Tongue (tissue), 1 donor: ENCODE measurements at regions not wholly inside any gene's neighbourhood (a gene's known extent, or its start where the extent isn't known, plus 50 kb on each side); places are given as distances from the start of the nearest gene placed in this dataset.
A peak's percentile ranks its signal among the peaks of the same experiment; 100 is the strongest.
"Not testable (repeated sequence)": the region's sequence is repeated elsewhere in the genome, so short reads cannot be mapped to it uniquely, and the experiment has no call there.

Source experiments
- DNase-seq: peaks from one replicate; pipeline ENCODE4 v3.0.0-alpha.2; 2015

- DNase-seq: not testable (repeated sequence)
These were observed 62.8 kb downstream of the RPS24 start for GRCh38 chr10:78096486-78096885.

- not testable (repeated sequence) for DNase-seq
These were observed 68.9 kb downstream of the RPS24 start for GRCh38 chr10:78102593-78102992.

- no peak for DNase-seq
These were observed 75.5 kb downstream of the RPS24 start for GRCh38 chr10:78109210-78109609.

GRCh38 chr10:78115135-78115853 lies 81.6 kb downstream of the RPS24 start:
- no peak for DNase-seq

- DNase-seq: no peak
These were observed 82.7 kb downstream of the RPS24 start for GRCh38 chr10:78116361-78116760.

GRCh38 chr10:78118591-78118990 lies 84.9 kb downstream of the RPS24 start:
- DNase-seq: no peak

- DNase-seq: no peak
These were observed 88.1 kb downstream of the RPS24 start for GRCh38 chr10:78121801-78122200.

- DNase-seq: no peak
These were observed 90.5 kb downstream of the RPS24 start for GRCh38 chr10:78124167-78124566.

- no peak for DNase-seq
These were observed 95.5 kb downstream of the RPS24 start for GRCh38 chr10:78129211-78129610.

- DNase-seq: no peak
These were observed 97.5 kb downstream of the RPS24 start for GRCh38 chr10:78130966-78131710.

- no peak for DNase-seq
These were observed 101.2 kb downstream of the RPS24 start for GRCh38 chr10:78134773-78135306.

- DNase-seq: no peak
These were observed 103.5 kb downstream of the RPS24 start for GRCh38 chr10:78137147-78137546.

GRCh38 chr10:78139341-78139740 lies 105.7 kb downstream of the RPS24 start:
- peak; percentile 80 for DNase-seq

- DNase-seq: peak; percentile 84
These were observed 106.5 kb downstream of the RPS24 start for GRCh38 chr10:78140066-78140630.

- no peak for DNase-seq
These were observed 109.9 kb downstream of the RPS24 start for GRCh38 chr10:78143576-78143975.

- no peak for DNase-seq
These were observed 112.5 kb downstream of the RPS24 start for GRCh38 chr10:78146200-78146599.

GRCh38 chr10:78147202-78147601 lies 113.5 kb downstream of the RPS24 start:
- DNase-seq: no peak

- peak; percentile 56 for DNase-seq
These were observed 114.7 kb downstream of the RPS24 start for GRCh38 chr10:78148216-78148960.

- DNase-seq: peak; percentile 37
These were observed 115.4 kb downstream of the RPS24 start for GRCh38 chr10:78148961-78149612.

- DNase-seq: no peak
These were observed 117.1 kb downstream of the RPS24 start for GRCh38 chr10:78150756-78151155.

GRCh38 chr10:78155722-78156121 lies 122.1 kb downstream of the RPS24 start:
- no peak for DNase-seq

GRCh38 chr10:78160591-78160990 lies 126.9 kb downstream of the RPS24 start:
- peak; percentile 46 for DNase-seq
